ENCODE measurements at regions not wholly inside any gene's neighbourhood (a gene's known extent, or its start where the extent isn't known, plus 50 kb on each side); places are given as distances from the start of the nearest gene placed in this dataset.
"Not testable (repeated sequence)": the region's sequence is repeated elsewhere in the genome, so short reads cannot be mapped to it uniquely, and the experiment has no call there.

GRCh38 chr17:30580916-30581315, 103.7 kb downstream of the GOSR1 start:
- DNase-seq: no peak

- no peak for DNase-seq
These were observed 102.6 kb downstream of the GOSR1 start for GRCh38 chr17:30579610-30580315.

GRCh38 chr17:30578015-30578717, 101.0 kb downstream of the GOSR1 start:
- DNase-seq: not testable (repeated sequence)
